Jurkat, Clone E6-1 (cell line): ENCODE measurements at regions not wholly inside any gene's neighbourhood (a gene's known extent, or its start where the extent isn't known, plus 50 kb on each side); places are given as distances from the start of the nearest gene placed in this dataset.

Experiments
- DNase-seq: peaks from one replicate; pipeline ENCODE4 v3.0.0-alpha.2; 2011; ENCODE audit warnings: low read depth, low spot score
- H3K4me3 ChIP-seq: 2 replicates; pipeline ENCODE4 v1.5.1; 2011; ENCODE audit warnings: mild to moderate bottlenecking, low read length, control low read depth, moderate library complexity

GRCh38 chr13:40236566-40237168 is 429.8 kb downstream of the FOXO1 start:
- DNase-seq: no peak
- no peak overlapping the region for H3K4me3 ChIP-seq

- no peak for DNase-seq
- H3K4me3 ChIP-seq: no peak overlapping the region
Observed at GRCh38 chr13:40238761-40239160, 427.7 kb downstream of the FOXO1 start.

- no peak overlapping the region for H3K4me3 ChIP-seq
- no peak for DNase-seq
Observed at GRCh38 chr13:40240293-40240692, 426.1 kb downstream of the FOXO1 start.

GRCh38 chr13:40241125-40241798 is 425.2 kb downstream of the FOXO1 start:
- H3K4me3 ChIP-seq: no peak overlapping the region
- DNase-seq: no peak

GRCh38 chr13:40243047-40243446 is 423.4 kb downstream of the FOXO1 start:
- H3K4me3 ChIP-seq: no peak overlapping the region
- DNase-seq: no peak

- H3K4me3 ChIP-seq: no peak overlapping the region
- no peak for DNase-seq
Observed at GRCh38 chr13:40243982-40244381, 422.5 kb downstream of the FOXO1 start.

- no peak for DNase-seq
- no peak overlapping the region for H3K4me3 ChIP-seq
Observed at GRCh38 chr13:40245567-40245966, 420.9 kb downstream of the FOXO1 start.

GRCh38 chr13:40247845-40248244 is 418.6 kb downstream of the FOXO1 start:
- no peak overlapping the region for H3K4me3 ChIP-seq
- DNase-seq: no peak

GRCh38 chr13:40251343-40252032 is 415.0 kb downstream of the FOXO1 start:
- no peak for DNase-seq
- no peak overlapping the region for H3K4me3 ChIP-seq

- DNase-seq: no peak
- H3K4me3 ChIP-seq: no peak overlapping the region
Observed at GRCh38 chr13:40252241-40252640, 414.2 kb downstream of the FOXO1 start.

GRCh38 chr13:40252676-40253075 is 413.8 kb downstream of the FOXO1 start:
- no peak overlapping the region for H3K4me3 ChIP-seq
- no peak for DNase-seq

- DNase-seq: no peak
- H3K4me3 ChIP-seq: no peak overlapping the region
Observed at GRCh38 chr13:40254394-40254793, 412.0 kb downstream of the FOXO1 start.

- DNase-seq: no peak
- no peak overlapping the region for H3K4me3 ChIP-seq
Observed at GRCh38 chr13:40255551-40255950, 410.9 kb downstream of the FOXO1 start.

- H3K4me3 ChIP-seq: no peak overlapping the region
- DNase-seq: no peak
Observed at GRCh38 chr13:40259899-40260298, 406.5 kb downstream of the FOXO1 start.

- no peak for DNase-seq
- H3K4me3 ChIP-seq: no peak overlapping the region
Observed at GRCh38 chr13:40261336-40261735, 405.1 kb downstream of the FOXO1 start.

- DNase-seq: no peak
- no peak overlapping the region for H3K4me3 ChIP-seq
Observed at GRCh38 chr13:40261947-40262346, 404.5 kb downstream of the FOXO1 start.

- no peak overlapping the region for H3K4me3 ChIP-seq
- DNase-seq: no peak
Observed at GRCh38 chr13:40269086-40269485, 397.4 kb downstream of the FOXO1 start.

GRCh38 chr13:40270726-40271125 is 395.7 kb downstream of the FOXO1 start:
- DNase-seq: no peak
- H3K4me3 ChIP-seq: no peak overlapping the region

GRCh38 chr13:40271271-40271885 is 395.1 kb downstream of the FOXO1 start:
- peak; percentile 39 for DNase-seq

More at GRCh38 chr13:40271271-40271885, 395.1 kb downstream of the FOXO1 start:
- no peak overlapping the region for H3K4me3 ChIP-seq
